Tibial artery (tissue), 4 donors: ENCODE measurements at regions not wholly inside any gene's neighbourhood (a gene's known extent, or its start where the extent isn't known, plus 50 kb on each side); places are given as distances from the start of the nearest gene placed in this dataset.
A peak's percentile ranks its signal among the peaks of the same experiment; 100 is the strongest.

Experiments used
- DNase-seq, 2 donors: peaks; one replicate each; pipeline ENCODE4 v3.0.0-alpha.2; 2019
- H3K27ac ChIP-seq, 2 donors: fragments of 200-600 bp; sonication (generic) in 1 of 2; 1 replicate in 1 of 2; 2 replicates in 1 of 2; pipeline ENCODE4 v1.5.1; 2018 to 2019; ENCODE audit warnings: mild to moderate bottlenecking in 1 of 2
- H3K27me3 ChIP-seq, 2 donors: fragments of 200-600 bp; sonication (generic) in 1 of 2; one replicate each; pipeline versions ENCODE4 v1.5.1 to v1.6.0; 2016 to 2019
- H3K36me3 ChIP-seq, 3 donors: fragments of 200-600 bp; sonication (generic) in 2 of 3; one replicate each; pipeline ENCODE4 v1.5.1; 2016 to 2019; ENCODE audit warnings: mild to moderate bottlenecking in 2 of 3
- H3K4me1 ChIP-seq, 4 donors: fragments of 200-600 bp; sonication (generic) in 2 of 4; 1 replicate in 3 of 4; 2 replicates in 1 of 4; pipeline ENCODE4 v1.5.1; 2016 to 2019
- H3K4me3 ChIP-seq, 2 donors: fragments of 200-600 bp; sonication (generic) in 1 of 2; 1 replicate in 1 of 2; 2 replicates in 1 of 2; pipeline ENCODE4 v1.5.1; 2018 to 2019; ENCODE audit warnings: mild to moderate bottlenecking in 2 of 2
- H3K9me3 ChIP-seq, 3 donors: fragments of 200-600 bp; sonication (generic) in 1 of 3; one replicate each; pipeline ENCODE4 v1.5.1; 2016 to 2019
- CTCF ChIP-seq, 2 experiments: fragments of 200-600 bp in 1 of 2; fragments of 450-650 bp in 1 of 2; IDR thresholded peaks; one replicate each; pipeline ENCODE4 v1.5.1; 2017 to 2019; ENCODE audit warnings: antibody characterized with exemption in 2 of 2, mild to moderate bottlenecking in 1 of 2, moderate library complexity in 1 of 2
- intact Hi-C: fragments of 100-400 bp; cut with DNase I; formaldehyde crosslinking; loops from one replicate; pipeline ENCODE4 v1.15.0; 2023; ENCODE audit warnings: low total_unique reads

- TF ChIP-seq CTCF (IDR thresholded peaks at IDR 0.05) = no peak
- Histone ChIP-seq H3K36me3 (no peaks in the 10 kb centered on the region), H3K4me3 (no peak overlapping the region), H3K4me1 (peaks cover 0 to 14% (median 3%) of the 10 kb centered on the region in 4 donors), H3K27ac (no peak overlapping the region), H3K9me3 (no peaks in the 10 kb centered on the region), H3K27me3 (no peaks in the 10 kb centered on the region)
- peak in 1 of 2 donors; percentile 48 for DNase-seq
- intact Hi-C loops = no loop called here
Observed at GRCh38 chr6:15901141-15902115, 227.5 kb upstream of the MYLIP start.

- intact Hi-C loops = no loop called here
- TF ChIP-seq CTCF (IDR thresholded peaks at IDR 0.05) = no peak
Observed at GRCh38 chr6:15898693-15899092, 230.2 kb upstream of the MYLIP start.

GRCh38 chr6:15897063-15897876 is 231.6 kb upstream of the MYLIP start:
- intact Hi-C loops = no loop called here
- Histone ChIP-seq H3K9me3 (peaks cover 0 to 9% (median 0%) of the 10 kb centered on the region in 3 donors), H3K4me1 (peaks cover 0 to 15% (median 3%) of the 10 kb centered on the region in 4 donors), H3K27ac (peak overlapping the region in 1 of 2 donors; percentile 40), H3K27me3 (no peaks in the 10 kb centered on the region), H3K36me3 (no peaks in the 10 kb centered on the region), H3K4me3 (peak overlapping the region in 1 of 2 donors; percentile 27)
- DNase-seq = peak in 1 of 2 donors; percentile 47
- TF ChIP-seq CTCF (IDR thresholded peaks at IDR 0.05) = no peak

More at GRCh38 chr6:15898693-15899092, 230.2 kb upstream of the MYLIP start:
- peaks cover 0 to 15% (median 3%) of the 10 kb centered on the region in 4 donors for H3K4me1 ChIP-seq
- no peak overlapping the region for H3K4me3 ChIP-seq
- H3K27me3 ChIP-seq = no peaks in the 10 kb centered on the region
- H3K9me3 ChIP-seq = peaks cover 0 to 3% (median 0%) of the 10 kb centered on the region in 3 donors
- no peak overlapping the region for H3K27ac ChIP-seq
- DNase-seq = no peak
- no peaks in the 10 kb centered on the region for H3K36me3 ChIP-seq

- Histone ChIP-seq H3K4me3 (no peak overlapping the region), H3K9me3 (peaks cover 0 to 9% (median 0%) of the 10 kb centered on the region in 3 donors), H3K36me3 (no peaks in the 10 kb centered on the region), H3K27ac (no peak overlapping the region), H3K4me1 (peaks cover 0 to 15% (median 3%) of the 10 kb centered on the region in 4 donors), H3K27me3 (no peaks in the 10 kb centered on the region)
- intact Hi-C loops = no loop called here
- TF ChIP-seq CTCF (IDR thresholded peaks at IDR 0.05) = no peak
- DNase-seq = no peak
Observed at GRCh38 chr6:15894973-15895725, 232.3 kb upstream of the DTNBP1 start.
